SK-N-SH (cell line): ENCODE measurements at regions not wholly inside any gene's neighbourhood (a gene's known extent, or its start where the extent isn't known, plus 50 kb on each side); places are given as distances from the start of the nearest gene placed in this dataset.

Experiments
- CTCF ChIA-PET: fragments of 300-600, 350-600 bp; formaldehyde crosslinking; extraction: SDS; loops from one replicate; lab custom pipeline; 2021; lab: Yijun Ruan, JAX
- POLR2A ChIA-PET: fragments of 350-600 bp; sonication (Branson Sonifier 250); formaldehyde crosslinking; extraction: SDS; loops from one replicate; lab custom pipeline; 2020; ENCODE audit warnings: antibody characterized with exemption, inconsistent platforms; lab: Yijun Ruan, JAX
- DNase-seq: peaks from one replicate; pipeline ENCODE4 v3.0.0; 2012
- H2AFZ ChIP-seq: fragments of 200-600 bp; sonication (generic); 2 replicates; pipeline ENCODE4 v1.8.1; 2016; ENCODE audit warnings: antibody characterized with exemption, mild to moderate bottlenecking, low read depth
- H3F3A ChIP-seq: fragments of 200-600 bp; sonication (generic); replicated peaks from 2 replicates; pipeline ENCODE3; 2016; ENCODE audit warnings: antibody characterized with exemption, mild to moderate bottlenecking; ENCODE audit not compliant: insufficient read depth
- H3K27ac ChIP-seq, 2 experiments: fragments of 200-500 bp in 1 of 2; fragments of 200-600 bp in 1 of 2; sonication (Bioruptor generic) in 1 of 2; sonication (generic), shearing (Covaris generic) in 1 of 2; 2 replicates each; pipeline versions ENCODE4 v1.5.1 to v1.6.1; 2014 to 2016; ENCODE audit warnings: low read depth in 2 of 2, inconsistent platforms in 1 of 2, low read length in 1 of 2, mild to moderate bottlenecking in 1 of 2, mixed read lengths in 1 of 2
- H3K27me3 ChIP-seq: fragments of 200-600 bp; sonication (generic), shearing (Covaris generic); 2 replicates; pipeline ENCODE4 v1.6.1; 2016; ENCODE audit warnings: mixed run types; ENCODE audit not compliant: insufficient read depth
- H3K36me3 ChIP-seq, 2 experiments: fragments of 200-500 bp in 1 of 2; fragments of 200-600 bp in 1 of 2; sonication (Bioruptor generic) in 1 of 2; sonication (generic) in 1 of 2; replicated peaks in 1 of 2; 2 replicates each; pipeline versions ENCODE3 to v1.5.1; 2014 to 2016; ENCODE audit warnings: low read length in 1 of 2, mild to moderate bottlenecking in 1 of 2; ENCODE audit not compliant: insufficient read depth in 2 of 2, control insufficient read depth in 1 of 2
- H3K4me1 ChIP-seq, 2 experiments: fragments of 200-500 bp in 1 of 2; fragments of 200-600 bp in 1 of 2; sonication (Bioruptor generic) in 1 of 2; sonication (generic), shearing (Covaris generic) in 1 of 2; 2 replicates each; pipeline versions ENCODE4 v1.5.1 to v1.6.1; 2014 to 2016; ENCODE audit warnings: low read depth in 1 of 2, low read length in 1 of 2, mixed run types in 1 of 2; ENCODE audit not compliant: insufficient read depth in 2 of 2, control insufficient read depth in 1 of 2
- H3K4me2 ChIP-seq: fragments of 200-600 bp; sonication (generic), shearing (Covaris generic); 2 replicates; pipeline ENCODE4 v1.6.1; 2017; ENCODE audit warnings: mixed run types
- H3K4me3 ChIP-seq, 2 experiments: fragments of 200-500 bp in 1 of 2; fragments of 200-600 bp in 1 of 2; sonication (Bioruptor generic) in 1 of 2; sonication (generic), shearing (Covaris generic) in 1 of 2; 2 replicates each; pipeline versions ENCODE4 v1.5.1 to v1.8.1; 2014 to 2016; ENCODE audit warnings: low read depth in 2 of 2, inconsistent platforms in 1 of 2, low read length in 1 of 2, mild to moderate bottlenecking in 1 of 2, mixed read lengths in 1 of 2, moderate library complexity in 1 of 2
- H3K79me2 ChIP-seq: fragments of 200-600 bp; sonication (generic); 2 replicates; pipeline ENCODE4 v1.8.1; 2017; ENCODE audit warnings: mild to moderate bottlenecking; ENCODE audit not compliant: insufficient read depth
- H3K9ac ChIP-seq: fragments of 200-600 bp; sonication (generic); 2 replicates; pipeline ENCODE4 v1.6.1; 2017; ENCODE audit warnings: mixed run types
- H3K9me2 ChIP-seq: fragments of 200-600 bp; sonication (generic); 2 replicates; pipeline ENCODE4 v1.6.1; 2017; ENCODE audit warnings: mixed run types
- H3K9me3 ChIP-seq: fragments of 200-600 bp; sonication (generic); 2 replicates; pipeline ENCODE4 v1.6.1; 2017; ENCODE audit warnings: mixed run types, mild to moderate bottlenecking, moderate library complexity
- H4K20me1 ChIP-seq: fragments of 200-600 bp; sonication (generic); 2 replicates; pipeline ENCODE4 v1.6.1; 2017; ENCODE audit warnings: mild to moderate bottlenecking, mixed run types; ENCODE audit not compliant: insufficient read depth
- CHD2 ChIP-seq: fragments of 150-350 bp; IDR thresholded peaks from 2 replicates; pipeline ENCODE4 v1.6.1; 2018; ENCODE audit warnings: low read length; ENCODE audit not compliant: partially characterized antibody
- ELF1 ChIP-seq: IDR thresholded peaks from 2 replicates; pipeline ENCODE4 v1.4.0; 2012
- FOXJ3 ChIP-seq: sonication (generic); formaldehyde crosslinking; IDR thresholded peaks from 2 replicates; pipeline ENCODE4 v1.5.1; 2020; ENCODE audit warnings: mild to moderate bottlenecking, missing genetic modification reagents
- JUND ChIP-seq: IDR thresholded peaks from 2 replicates; pipeline ENCODE4 v1.4.0; 2012
- NFIC ChIP-seq: IDR thresholded peaks from 2 replicates; pipeline ENCODE4 v1.4.0; 2012; ENCODE audit warnings: borderline replicate concordance
- NRF1 ChIP-seq: IDR thresholded peaks from 2 replicates; pipeline ENCODE4 v1.6.1; 2012; ENCODE audit warnings: low read depth, mild to moderate bottlenecking, low read length
- RAD21 ChIP-seq: IDR thresholded peaks from 2 replicates; pipeline ENCODE4 v1.6.1; 2012; ENCODE audit warnings: mild to moderate bottlenecking, low read length
- RCOR1 ChIP-seq: fragments of 150-350 bp; IDR thresholded peaks from 2 replicates; pipeline ENCODE4 v1.6.1; 2017; ENCODE audit warnings: antibody characterized with exemption, low read length
- SIN3A ChIP-seq: IDR thresholded peaks from 2 replicates; pipeline ENCODE4 v1.6.1; 2012; ENCODE audit warnings: low read depth, mild to moderate bottlenecking, low read length, moderate library complexity, borderline replicate concordance
- SMC3 ChIP-seq: IDR thresholded peaks from 2 replicates; pipeline ENCODE4 v1.6.1; 2012; ENCODE audit warnings: low read depth, low read length, improper control_type of control experiment
- YY1 ChIP-seq: IDR thresholded peaks from 2 replicates; pipeline ENCODE4 v1.4.0; 2012; ENCODE audit warnings: low read depth, mild to moderate bottlenecking
- WGBS: methylation state at CpG from one replicate; pipeline ENCODE4 v1.1.6; 2017; ENCODE audit warnings: low lambda C conversion rate; 5-methylcytosine and 5-hydroxymethylcytosine counted together
- TF ChIP-seq, protein P1 (sequence below): IDR thresholded peaks from 2 replicates; pipeline ENCODE4 v1.4.0; 2012; ENCODE audit warnings: low read depth
- TF ChIP-seq, protein P2 (sequence below): fragments of 150-350 bp; IDR thresholded peaks from 2 replicates; pipeline ENCODE4 v1.6.1; 2017; ENCODE audit warnings: antibody characterized with exemption, low read length, low read depth, borderline replicate concordance
- TF ChIP-seq, protein P3 (sequence below): IDR thresholded peaks from 2 replicates; pipeline ENCODE4 v1.4.0; 2012; ENCODE audit warnings: low read depth, borderline replicate concordance
- TF ChIP-seq, protein P4 (sequence below): IDR thresholded peaks from 2 replicates; pipeline ENCODE4 v1.6.1; 2012; ENCODE audit warnings: mild to moderate bottlenecking, low read depth, low read length, moderate library complexity
- TF ChIP-seq, protein P5 (sequence below): fragments of 200-600 bp; sonication (generic); IDR thresholded peaks from 2 replicates; pipeline ENCODE4 v1.6.1; 2017; ENCODE audit warnings: antibody characterized with exemption, mild to moderate bottlenecking, moderate library complexity

DNA sequence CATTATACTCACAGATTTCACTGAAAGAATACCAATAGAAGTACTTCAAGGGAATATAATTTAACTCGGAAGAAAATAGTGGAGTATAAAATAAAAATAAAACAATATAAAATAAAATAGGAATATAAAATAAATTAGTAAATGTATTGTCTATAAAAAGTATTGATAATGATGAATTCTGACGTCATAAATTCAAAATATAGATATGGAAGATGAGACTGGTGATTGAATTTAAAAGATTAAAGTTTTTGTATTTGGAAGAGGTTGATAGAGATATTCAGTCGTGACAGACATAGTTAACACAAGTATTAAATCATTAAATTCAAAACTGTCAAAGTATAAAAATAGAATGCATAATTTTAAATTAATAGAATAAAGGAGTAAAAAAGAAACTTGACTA, 964.9 kb upstream of the C9orf72 start:
- TF ChIP-seq, protein P1, sequence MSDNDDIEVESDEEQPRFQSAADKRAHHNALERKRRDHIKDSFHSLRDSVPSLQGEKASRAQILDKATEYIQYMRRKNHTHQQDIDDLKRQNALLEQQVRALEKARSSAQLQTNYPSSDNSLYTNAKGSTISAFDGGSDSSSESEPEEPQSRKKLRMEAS = no peak
- TF ChIP-seq, protein P2, sequence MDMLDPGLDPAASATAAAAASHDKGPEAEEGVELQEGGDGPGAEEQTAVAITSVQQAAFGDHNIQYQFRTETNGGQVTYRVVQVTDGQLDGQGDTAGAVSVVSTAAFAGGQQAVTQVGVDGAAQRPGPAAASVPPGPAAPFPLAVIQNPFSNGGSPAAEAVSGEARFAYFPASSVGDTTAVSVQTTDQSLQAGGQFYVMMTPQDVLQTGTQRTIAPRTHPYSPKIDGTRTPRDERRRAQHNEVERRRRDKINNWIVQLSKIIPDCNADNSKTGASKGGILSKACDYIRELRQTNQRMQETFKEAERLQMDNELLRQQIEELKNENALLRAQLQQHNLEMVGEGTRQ = no peak
- TF ChIP-seq FOXJ3 = no peak
- TF ChIP-seq RCOR1 = no peak
- TF ChIP-seq YY1 = no peak
- TF ChIP-seq NRF1 = no peak
- TF ChIP-seq NFIC = no peak
- no peak for TF ChIP-seq ELF1
- no peak for TF ChIP-seq RAD21
- no peak for TF ChIP-seq CHD2
- no peak for TF ChIP-seq SMC3
- TF ChIP-seq, protein P3, sequence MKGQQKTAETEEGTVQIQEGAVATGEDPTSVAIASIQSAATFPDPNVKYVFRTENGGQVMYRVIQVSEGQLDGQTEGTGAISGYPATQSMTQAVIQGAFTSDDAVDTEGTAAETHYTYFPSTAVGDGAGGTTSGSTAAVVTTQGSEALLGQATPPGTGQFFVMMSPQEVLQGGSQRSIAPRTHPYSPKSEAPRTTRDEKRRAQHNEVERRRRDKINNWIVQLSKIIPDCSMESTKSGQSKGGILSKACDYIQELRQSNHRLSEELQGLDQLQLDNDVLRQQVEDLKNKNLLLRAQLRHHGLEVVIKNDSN = no peak
- no peak for TF ChIP-seq JUND
- TF ChIP-seq, protein P4, sequence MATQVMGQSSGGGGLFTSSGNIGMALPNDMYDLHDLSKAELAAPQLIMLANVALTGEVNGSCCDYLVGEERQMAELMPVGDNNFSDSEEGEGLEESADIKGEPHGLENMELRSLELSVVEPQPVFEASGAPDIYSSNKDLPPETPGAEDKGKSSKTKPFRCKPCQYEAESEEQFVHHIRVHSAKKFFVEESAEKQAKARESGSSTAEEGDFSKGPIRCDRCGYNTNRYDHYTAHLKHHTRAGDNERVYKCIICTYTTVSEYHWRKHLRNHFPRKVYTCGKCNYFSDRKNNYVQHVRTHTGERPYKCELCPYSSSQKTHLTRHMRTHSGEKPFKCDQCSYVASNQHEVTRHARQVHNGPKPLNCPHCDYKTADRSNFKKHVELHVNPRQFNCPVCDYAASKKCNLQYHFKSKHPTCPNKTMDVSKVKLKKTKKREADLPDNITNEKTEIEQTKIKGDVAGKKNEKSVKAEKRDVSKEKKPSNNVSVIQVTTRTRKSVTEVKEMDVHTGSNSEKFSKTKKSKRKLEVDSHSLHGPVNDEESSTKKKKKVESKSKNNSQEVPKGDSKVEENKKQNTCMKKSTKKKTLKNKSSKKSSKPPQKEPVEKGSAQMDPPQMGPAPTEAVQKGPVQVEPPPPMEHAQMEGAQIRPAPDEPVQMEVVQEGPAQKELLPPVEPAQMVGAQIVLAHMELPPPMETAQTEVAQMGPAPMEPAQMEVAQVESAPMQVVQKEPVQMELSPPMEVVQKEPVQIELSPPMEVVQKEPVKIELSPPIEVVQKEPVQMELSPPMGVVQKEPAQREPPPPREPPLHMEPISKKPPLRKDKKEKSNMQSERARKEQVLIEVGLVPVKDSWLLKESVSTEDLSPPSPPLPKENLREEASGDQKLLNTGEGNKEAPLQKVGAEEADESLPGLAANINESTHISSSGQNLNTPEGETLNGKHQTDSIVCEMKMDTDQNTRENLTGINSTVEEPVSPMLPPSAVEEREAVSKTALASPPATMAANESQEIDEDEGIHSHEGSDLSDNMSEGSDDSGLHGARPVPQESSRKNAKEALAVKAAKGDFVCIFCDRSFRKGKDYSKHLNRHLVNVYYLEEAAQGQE = no peak
- no peak for TF ChIP-seq SIN3A
- TF ChIP-seq, protein P5, sequence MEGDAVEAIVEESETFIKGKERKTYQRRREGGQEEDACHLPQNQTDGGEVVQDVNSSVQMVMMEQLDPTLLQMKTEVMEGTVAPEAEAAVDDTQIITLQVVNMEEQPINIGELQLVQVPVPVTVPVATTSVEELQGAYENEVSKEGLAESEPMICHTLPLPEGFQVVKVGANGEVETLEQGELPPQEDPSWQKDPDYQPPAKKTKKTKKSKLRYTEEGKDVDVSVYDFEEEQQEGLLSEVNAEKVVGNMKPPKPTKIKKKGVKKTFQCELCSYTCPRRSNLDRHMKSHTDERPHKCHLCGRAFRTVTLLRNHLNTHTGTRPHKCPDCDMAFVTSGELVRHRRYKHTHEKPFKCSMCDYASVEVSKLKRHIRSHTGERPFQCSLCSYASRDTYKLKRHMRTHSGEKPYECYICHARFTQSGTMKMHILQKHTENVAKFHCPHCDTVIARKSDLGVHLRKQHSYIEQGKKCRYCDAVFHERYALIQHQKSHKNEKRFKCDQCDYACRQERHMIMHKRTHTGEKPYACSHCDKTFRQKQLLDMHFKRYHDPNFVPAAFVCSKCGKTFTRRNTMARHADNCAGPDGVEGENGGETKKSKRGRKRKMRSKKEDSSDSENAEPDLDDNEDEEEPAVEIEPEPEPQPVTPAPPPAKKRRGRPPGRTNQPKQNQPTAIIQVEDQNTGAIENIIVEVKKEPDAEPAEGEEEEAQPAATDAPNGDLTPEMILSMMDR = no peak
- H3K4me1 ChIP-seq = no peaks in the 10 kb centered on the region; a peak in 2 of 4 replicates
- no peaks in the 10 kb centered on the region for H3K79me2 ChIP-seq
- no peaks in the 10 kb centered on the region for H3K27me3 ChIP-seq
- H2AFZ ChIP-seq = no peak overlapping the region
- H3F3A ChIP-seq = no peaks in the 10 kb centered on the region
- H3K27ac ChIP-seq = no peak overlapping the region
- DNase-seq = no peak
- no peaks in the 10 kb centered on the region for H4K20me1 ChIP-seq
- H3K4me3 ChIP-seq = no peak overlapping the region
- no peak overlapping the region for H3K9ac ChIP-seq
- 76% methylated on average over 3 of the region's 3 CpGs for WGBS
- H3K9me2 ChIP-seq = no peaks in the 10 kb centered on the region
- ChIA-PET POLR2A (no interaction called here), CTCF (interaction anchor here (0.8 kb wide), 1 partner anchor 379 kb away, joined by 3 read pairs; no protein-coding TSS in a partner anchor)
- no peaks in the 10 kb centered on the region for H3K36me3 ChIP-seq
- no peaks in the 10 kb centered on the region for H3K9me3 ChIP-seq
- no peak overlapping the region for H3K4me2 ChIP-seq
